ENCODE measurements at regions not wholly inside any gene's neighbourhood (a gene's known extent, or its start where the extent isn't known, plus 50 kb on each side); places are given as distances from the start of the nearest gene placed in this dataset.

GRCh38 chr3:187918081-187918644 is 172.9 kb upstream of the BCL6 start:
- Histone ChIP-seq H3K9me3 (no peaks in the 10 kb centered on the region), H3K4me1 (no peaks in the 10 kb centered on the region), H3K4me3 (no peak overlapping the region), H3K36me3 (no peaks in the 10 kb centered on the region), H3K27ac (no peak overlapping the region), H3K27me3 (ENCODE audit: low read depth) (no peaks in the 10 kb centered on the region)
- ATAC-seq, result no peak
- no peak for TF ChIP-seq CTCF (IDR thresholded peaks at IDR 0.05)
- intact Hi-C loops (cut with DNase I), result no loop called here
- no peak for DNase-seq

- Histone ChIP-seq H3K27ac (peak overlapping the region; percentile 25), H3K4me3 (no peak overlapping the region), H3K9me3 (no peaks in the 10 kb centered on the region), H3K27me3 (ENCODE audit: low read depth) (no peaks in the 10 kb centered on the region), H3K4me1 (no peaks in the 10 kb centered on the region), H3K36me3 (no peaks in the 10 kb centered on the region)
- TF ChIP-seq CTCF (IDR thresholded peaks at IDR 0.05), result no peak
- ATAC-seq (peak; percentile 50 to 54), DNase-seq (no peak)
- intact Hi-C loops (cut with DNase I), result no loop called here
These were observed 173.8 kb upstream of the BCL6 start for GRCh38 chr3:187919048-187919447.

GRCh38 chr3:187919544-187919943 is 174.3 kb upstream of the BCL6 start:
- H3K36me3 ChIP-seq, result no peaks in the 10 kb centered on the region
- no peak overlapping the region for H3K4me3 ChIP-seq
- H3K27me3 ChIP-seq (ENCODE audit: low read depth), result no peaks in the 10 kb centered on the region
- ATAC-seq, result peak in 1 of 2 donors; percentile 25
- intact Hi-C loops (cut with DNase I), result no loop called here
- peaks cover 4% of the 10 kb centered on the region for H3K9me3 ChIP-seq
- no peak for TF ChIP-seq CTCF (IDR thresholded peaks at IDR 0.05)
- no peak for DNase-seq
- peak overlapping the region; percentile 9 for H3K27ac ChIP-seq
- no peaks in the 10 kb centered on the region for H3K4me1 ChIP-seq

GRCh38 chr3:187920030-187920429 is 174.8 kb upstream of the BCL6 start:
- Histone ChIP-seq H3K9me3 (peaks cover 9% of the 10 kb centered on the region), H3K36me3 (no peaks in the 10 kb centered on the region), H3K4me1 (no peaks in the 10 kb centered on the region), H3K27ac (peak overlapping the region; percentile 9), H3K4me3 (no peak overlapping the region), H3K27me3 (ENCODE audit: low read depth) (no peaks in the 10 kb centered on the region)
- intact Hi-C loops (cut with DNase I), result no loop called here
- ATAC-seq (no peak), DNase-seq (no peak)
- TF ChIP-seq CTCF (IDR thresholded peaks at IDR 0.05), result no peak

- DNase-seq, result no peak
These were observed 175.6 kb upstream of the BCL6 start for GRCh38 chr3:187920913-187921312.

More at GRCh38 chr3:187920913-187921312, 175.6 kb upstream of the BCL6 start:
- intact Hi-C loops (cut with DNase I), result no loop called here
- no peak overlapping the region for H3K27ac ChIP-seq
- peaks cover 9% of the 10 kb centered on the region for H3K9me3 ChIP-seq
- H3K36me3 ChIP-seq, result no peaks in the 10 kb centered on the region
- H3K27me3 ChIP-seq (ENCODE audit: low read depth), result no peaks in the 10 kb centered on the region
- no peak for ATAC-seq
- H3K4me3 ChIP-seq, result no peak overlapping the region
- no peak for TF ChIP-seq CTCF (IDR thresholded peaks at IDR 0.05)
- H3K4me1 ChIP-seq, result no peaks in the 10 kb centered on the region

Data from lower lobe of right lung (tissue), 2 donors.